ENCODE measurements at regions not wholly inside any gene's neighbourhood (a gene's known extent, or its start where the extent isn't known, plus 50 kb on each side); places are given as distances from the start of the nearest gene placed in this dataset.

- TF ChIP-seq CTCF (IDR thresholded peaks at IDR 0.05), result no peak
- Mint-ChIP-seq H3K4me3 (ENCODE audit: unreplicated experiment) (no peak overlapping the region), H3K27ac (ENCODE audit: unreplicated experiment) (no peak overlapping the region), H3K36me3 (ENCODE audit: low read depth) (no peaks in the 10 kb centered on the region), H3K27me3 (ENCODE audit: low read depth) (peaks cover 7% of the 10 kb centered on the region), H3K4me1 (ENCODE audit: low read depth) (no peaks in the 10 kb centered on the region), H3K9me3 (ENCODE audit: low read depth) (peaks cover 11% of the 10 kb centered on the region)
- no peak for DNase-seq (ENCODE audit: low spot score)
Measured at GRCh38 chr2:2547451-2547850, 216.4 kb upstream of the MYT1L start.

- H3K27ac Mint-ChIP-seq (ENCODE audit: unreplicated experiment), result no peak overlapping the region
- no peak for DNase-seq (ENCODE audit: low spot score)
- no peak overlapping the region for H3K4me3 Mint-ChIP-seq (ENCODE audit: unreplicated experiment)
- no peaks in the 10 kb centered on the region for H3K4me1 Mint-ChIP-seq (ENCODE audit: low read depth)
- peaks cover 8% of the 10 kb centered on the region for H3K27me3 Mint-ChIP-seq (ENCODE audit: low read depth)
- peaks cover 3% of the 10 kb centered on the region for H3K9me3 Mint-ChIP-seq (ENCODE audit: low read depth)
- H3K36me3 Mint-ChIP-seq (ENCODE audit: low read depth), result no peaks in the 10 kb centered on the region
- TF ChIP-seq CTCF (IDR thresholded peaks at IDR 0.05), result no peak
Measured at GRCh38 chr2:2546046-2546445, 215.0 kb upstream of the MYT1L start.

- Mint-ChIP-seq H3K27ac (ENCODE audit: unreplicated experiment) (no peak overlapping the region), H3K4me1 (ENCODE audit: low read depth) (no peaks in the 10 kb centered on the region), H3K4me3 (ENCODE audit: unreplicated experiment) (no peak overlapping the region), H3K27me3 (ENCODE audit: low read depth) (peaks cover 19% of the 10 kb centered on the region), H3K9me3 (ENCODE audit: low read depth) (no peaks in the 10 kb centered on the region), H3K36me3 (ENCODE audit: low read depth) (no peaks in the 10 kb centered on the region)
- no peak for TF ChIP-seq CTCF (IDR thresholded peaks at IDR 0.05)
- no peak for DNase-seq (ENCODE audit: low spot score)
Measured at GRCh38 chr2:2542966-2543611, 212.0 kb upstream of the MYT1L start.

GRCh38 chr2:2542316-2542715 lies 211.2 kb upstream of the MYT1L start:
- no peaks in the 10 kb centered on the region for H3K36me3 Mint-ChIP-seq (ENCODE audit: low read depth)
- DNase-seq (ENCODE audit: low spot score), result no peak
- H3K27me3 Mint-ChIP-seq (ENCODE audit: low read depth), result peaks cover 17% of the 10 kb centered on the region
- no peaks in the 10 kb centered on the region for H3K4me1 Mint-ChIP-seq (ENCODE audit: low read depth)
- H3K4me3 Mint-ChIP-seq (ENCODE audit: unreplicated experiment), result no peak overlapping the region
- H3K9me3 Mint-ChIP-seq (ENCODE audit: low read depth), result no peaks in the 10 kb centered on the region
- TF ChIP-seq CTCF (IDR thresholded peaks at IDR 0.05), result no peak
- no peak overlapping the region for H3K27ac Mint-ChIP-seq (ENCODE audit: unreplicated experiment)

GRCh38 chr2:2540406-2540805 lies 209.3 kb upstream of the MYT1L start:
- Mint-ChIP-seq H3K4me3 (ENCODE audit: unreplicated experiment) (no peak overlapping the region), H3K9me3 (ENCODE audit: low read depth) (no peaks in the 10 kb centered on the region), H3K27me3 (ENCODE audit: low read depth) (peaks cover 25% of the 10 kb centered on the region), H3K36me3 (ENCODE audit: low read depth) (no peaks in the 10 kb centered on the region), H3K4me1 (ENCODE audit: low read depth) (no peaks in the 10 kb centered on the region), H3K27ac (ENCODE audit: unreplicated experiment) (no peak overlapping the region)
- no peak for DNase-seq (ENCODE audit: low spot score)
- no peak for TF ChIP-seq CTCF (IDR thresholded peaks at IDR 0.05)

Data from chondrocyte (in vitro differentiated cells).